ENCODE measurements at regions not wholly inside any gene's neighbourhood (a gene's known extent, or its start where the extent isn't known, plus 50 kb on each side); places are given as distances from the start of the nearest gene placed in this dataset.

DNA sequence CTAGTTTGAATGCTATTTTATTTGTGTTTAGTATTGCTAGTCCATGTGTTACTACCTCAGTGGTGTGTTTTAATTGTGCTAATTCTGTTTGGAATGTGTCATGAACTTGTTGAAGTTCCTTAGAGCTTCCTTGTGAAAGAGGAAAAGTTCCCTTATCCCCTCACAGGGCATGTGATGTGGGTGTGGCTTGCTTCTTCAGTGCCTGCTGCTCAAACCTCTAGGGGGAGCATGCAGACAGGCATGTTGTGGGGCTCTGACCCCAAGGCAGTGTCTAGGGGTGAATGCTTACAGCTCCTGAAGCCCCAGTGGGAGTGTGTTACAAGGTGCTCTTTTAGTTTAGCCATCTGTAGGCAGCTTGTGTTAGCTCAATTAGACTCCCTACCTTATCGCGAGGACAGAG is 86.5 kb downstream of the MAGED4 start:
- no peaks in the 10 kb centered on the region for H3K36me3 ChIP-seq (ENCODE audit: control insufficient read depth, insufficient read depth, low read length)
- TF ChIP-seq NFE2L2 (IDR thresholded peaks at IDR 0.05; ENCODE audit: low read depth, low read length): no peak
- no peak for TF ChIP-seq SMC3 (IDR thresholded peaks at IDR 0.05; ENCODE audit: low read depth, low read length)
- no peak for TF ChIP-seq FOS (IDR thresholded peaks at IDR 0.05; ENCODE audit: low read depth, low read length)
- no peak for TF ChIP-seq USF2 (IDR thresholded peaks at IDR 0.05; ENCODE audit: low read depth, low read length)
- no peak for TF ChIP-seq RFX5 (IDR thresholded peaks at IDR 0.05; ENCODE audit: low read depth, low read length)
- TF ChIP-seq, protein P1, sequence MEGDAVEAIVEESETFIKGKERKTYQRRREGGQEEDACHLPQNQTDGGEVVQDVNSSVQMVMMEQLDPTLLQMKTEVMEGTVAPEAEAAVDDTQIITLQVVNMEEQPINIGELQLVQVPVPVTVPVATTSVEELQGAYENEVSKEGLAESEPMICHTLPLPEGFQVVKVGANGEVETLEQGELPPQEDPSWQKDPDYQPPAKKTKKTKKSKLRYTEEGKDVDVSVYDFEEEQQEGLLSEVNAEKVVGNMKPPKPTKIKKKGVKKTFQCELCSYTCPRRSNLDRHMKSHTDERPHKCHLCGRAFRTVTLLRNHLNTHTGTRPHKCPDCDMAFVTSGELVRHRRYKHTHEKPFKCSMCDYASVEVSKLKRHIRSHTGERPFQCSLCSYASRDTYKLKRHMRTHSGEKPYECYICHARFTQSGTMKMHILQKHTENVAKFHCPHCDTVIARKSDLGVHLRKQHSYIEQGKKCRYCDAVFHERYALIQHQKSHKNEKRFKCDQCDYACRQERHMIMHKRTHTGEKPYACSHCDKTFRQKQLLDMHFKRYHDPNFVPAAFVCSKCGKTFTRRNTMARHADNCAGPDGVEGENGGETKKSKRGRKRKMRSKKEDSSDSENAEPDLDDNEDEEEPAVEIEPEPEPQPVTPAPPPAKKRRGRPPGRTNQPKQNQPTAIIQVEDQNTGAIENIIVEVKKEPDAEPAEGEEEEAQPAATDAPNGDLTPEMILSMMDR (conservative IDR thresholded peaks at IDR 0.05; ENCODE audit: low read depth, low read length): no peak
- no peak for TF ChIP-seq MAFK (IDR thresholded peaks at IDR 0.05; ENCODE audit: low read depth, low read length)
- no peak for TF ChIP-seq RCOR1 (IDR thresholded peaks at IDR 0.05; ENCODE audit: insufficient replicate concordance, low read length)
- no peak for TF ChIP-seq MAZ (IDR thresholded peaks at IDR 0.05; ENCODE audit: borderline replicate concordance, low read depth, low read length)
- TF ChIP-seq RAD21 (IDR thresholded peaks at IDR 0.05; ENCODE audit: low read length): no peak
- TF ChIP-seq POLR2A (IDR thresholded peaks at IDR 0.05; ENCODE audit: low read depth, low read length): no peak
- no peak for TF ChIP-seq ELK1 (IDR thresholded peaks at IDR 0.05; ENCODE audit: borderline replicate concordance, low read depth, low read length)
- intact Hi-C loops (cut with micrococcal nuclease): no loop called here
- no peak overlapping the region for H3K9ac ChIP-seq (ENCODE audit: low read depth, low read length)
- H4K20me1 ChIP-seq (ENCODE audit: insufficient read depth, low read length): no peaks in the 10 kb centered on the region
- H4K8ac ChIP-seq (ENCODE audit: low read depth in 2 of 2, low read length in 2 of 2): no peak overlapping the region
- WGBS, 2 experiments (ENCODE audit: extremely low coverage in 2 of 2, insufficient read length in 1 of 2): no CpG with 5 or more reads among the region's 2 CpGs
- H3K56ac ChIP-seq (ENCODE audit: extremely low read depth, insufficient read depth, low read length): no peak overlapping the region
- no peaks in the 10 kb centered on the region for H3K9me3 ChIP-seq (ENCODE audit: control insufficient read depth, insufficient read depth, low read length)
- no peaks in the 10 kb centered on the region for H3K9me1 ChIP-seq (ENCODE audit: insufficient read depth, low read length)
- H3K18ac ChIP-seq (ENCODE audit: low read depth, low read length): no peak overlapping the region
- in situ Hi-C loops (cut with MboI; ENCODE audit: low sequenced_read_pairs): no loop called here
- no peak overlapping the region for H3K4me3 ChIP-seq (ENCODE audit: insufficient read depth, low read depth, low read length)
- no peak overlapping the region for H2AK5ac ChIP-seq (ENCODE audit: low read depth, low read length)
- no peak overlapping the region for H4K91ac ChIP-seq (ENCODE audit: insufficient read depth, low read depth, low read length)
- dilution Hi-C loops (cut with HindIII; ENCODE audit: low sequenced_read_pairs, unreplicated experiment): no loop called here
- no peaks in the 10 kb centered on the region for H3K4me1 ChIP-seq (ENCODE audit: control insufficient read depth, insufficient read depth, low read length)
- H3K4ac ChIP-seq (ENCODE audit: low read depth, low read length): no peak overlapping the region
- H2AK9ac ChIP-seq (replicated peaks; ENCODE audit: low read depth, low read length, poor library complexity): no peak overlapping the region
- no peak overlapping the region for H2BK120ac ChIP-seq (ENCODE audit: low read depth, low read length)
- H2BK20ac ChIP-seq (ENCODE audit: low read depth, low read length): no peak overlapping the region
- peaks cover 5% of the 10 kb centered on the region for H3K27me3 ChIP-seq (ENCODE audit: control insufficient read depth, insufficient read depth, low read length)
- no peak overlapping the region for H4K5ac ChIP-seq (ENCODE audit: low read depth, low read length)
- H2BK5ac ChIP-seq (ENCODE audit: low read depth, low read length, poor library complexity, severe bottlenecking): no peak overlapping the region
- no peak overlapping the region for H2BK15ac ChIP-seq (ENCODE audit: low read depth, low read length)
- H3K27ac ChIP-seq (ENCODE audit: insufficient read depth, low read length): no peak overlapping the region
- no peak overlapping the region for H3K4me2 ChIP-seq (ENCODE audit: low read depth, low read length)
- no peak overlapping the region for H3K23ac ChIP-seq (ENCODE audit: low read depth, low read length)
- POLR2A ChIA-PET (ENCODE audit: unreplicated experiment): no interaction called here
- no TSS peak for BruUV-seq (replicated peaks)
- DNase-seq (no peak), ATAC-seq (ENCODE audit: low read depth) (no peak)
- H2AFZ ChIP-seq (replicated peaks; ENCODE audit: low read length, poor library complexity): no peak overlapping the region
- H3K79me1 ChIP-seq (ENCODE audit: low read depth in 1 of 2, low read length in 2 of 2): no peaks in the 10 kb centered on the region
- CTCF ChIA-PET: interaction anchor here (0.6 kb wide), 1 partner anchor 741 kb away, joined by 5 read pairs; no protein-coding TSS in a partner anchor
- no peak overlapping the region for H3K14ac ChIP-seq (replicated peaks; ENCODE audit: low read depth, low read length)

Data from IMR-90 (cell line).